Activated CD8-positive, alpha-beta T cell treated with anti-CD3 and anti-CD28 coated beads for 36 hours (primary cell): ENCODE measurements at regions not wholly inside any gene's neighbourhood (a gene's known extent, or its start where the extent isn't known, plus 50 kb on each side); places are given as distances from the start of the nearest gene placed in this dataset.

Experiments used
- ATAC-seq: fragments of 200-7000 bp; cut with Tn5 transposase; one replicate; pipeline ENCODE4 v1.10.0; 2021; ENCODE audit warnings: mild to moderate bottlenecking, moderate library complexity
- CTCF ChIA-PET: fragments of 350-600 bp; sonication (Branson Sonifier 250); formaldehyde crosslinking; loops from one replicate; lab custom pipeline; 2021; ENCODE audit warnings: antibody characterized with exemption; lab: Charles Lee
- POLR2A ChIA-PET: fragments of 350-600 bp; sonication (Branson Sonifier 250); formaldehyde crosslinking; loops from one replicate; lab custom pipeline; 2021; ENCODE audit warnings: antibody characterized with exemption; lab: Charles Lee
- DNase-seq: peaks from one replicate; pipeline ENCODE4 v3.0.0-alpha.2; 2020
- H3K27ac Mint-ChIP-seq: one replicate; pipeline ENCODE4 v1.8.0; 2021; ENCODE audit warnings: mild to moderate bottlenecking, mixed read lengths
- H3K27me3 Mint-ChIP-seq: one replicate; pipeline ENCODE4 v1.8.0; 2021; ENCODE audit warnings: mixed read lengths
- H3K36me3 Mint-ChIP-seq: one replicate; pipeline ENCODE4 v1.8.0; 2021; ENCODE audit warnings: low read depth, mixed read lengths
- H3K4me1 Mint-ChIP-seq: one replicate; pipeline ENCODE4 v1.8.0; 2021; ENCODE audit warnings: low read depth, mixed read lengths
- H3K4me3 Mint-ChIP-seq: one replicate; pipeline ENCODE4 v1.8.0; 2021; ENCODE audit warnings: mild to moderate bottlenecking, moderate library complexity, mixed read lengths
- H3K9me3 Mint-ChIP-seq: one replicate; pipeline ENCODE4 v1.8.0; 2021; ENCODE audit warnings: mixed read lengths
- CTCF ChIP-seq: fragments of 200-600 bp; IDR thresholded peaks from one replicate; pipeline ENCODE4 v1.8.0; 2022; ENCODE audit warnings: antibody characterized with exemption, mild to moderate bottlenecking
- intact Hi-C: fragments of 100-400 bp; cut with micrococcal nuclease; formaldehyde crosslinking; loops from one replicate; pipeline ENCODE4 v1.10.0; 2022

DNA sequence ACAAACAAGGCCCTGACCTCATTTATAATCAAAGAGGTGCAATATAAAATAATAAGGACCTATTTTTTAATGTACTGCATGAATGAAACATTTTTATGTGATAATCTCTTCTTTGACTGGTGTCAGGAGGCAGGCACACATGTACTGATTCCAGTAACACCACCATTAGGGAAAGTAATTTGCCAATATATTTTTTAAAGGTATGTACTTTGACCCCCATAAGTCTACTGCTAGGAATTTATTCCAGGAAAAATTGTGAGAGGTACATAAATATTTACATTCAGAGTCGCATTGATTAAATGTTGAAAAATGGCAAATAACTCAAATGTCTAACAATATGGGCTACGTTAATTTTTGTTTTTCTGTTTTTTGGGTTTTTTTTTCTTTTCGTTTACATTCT lies 325.4 kb upstream of the PRDM1 start:
- peaks cover 13% of the 10 kb centered on the region for H3K27me3 Mint-ChIP-seq
- intact Hi-C loops = no loop called here
- no peaks in the 10 kb centered on the region for H3K9me3 Mint-ChIP-seq
- no peak overlapping the region for H3K27ac Mint-ChIP-seq
- H3K4me3 Mint-ChIP-seq = no peak overlapping the region
- CTCF ChIA-PET = no interaction called here
- POLR2A ChIA-PET = no interaction called here
- H3K4me1 Mint-ChIP-seq = peaks cover 15% of the 10 kb centered on the region
- H3K36me3 Mint-ChIP-seq = no peaks in the 10 kb centered on the region
- ATAC-seq = no peak
- DNase-seq = no peak
- TF ChIP-seq CTCF = no peak

DNA sequence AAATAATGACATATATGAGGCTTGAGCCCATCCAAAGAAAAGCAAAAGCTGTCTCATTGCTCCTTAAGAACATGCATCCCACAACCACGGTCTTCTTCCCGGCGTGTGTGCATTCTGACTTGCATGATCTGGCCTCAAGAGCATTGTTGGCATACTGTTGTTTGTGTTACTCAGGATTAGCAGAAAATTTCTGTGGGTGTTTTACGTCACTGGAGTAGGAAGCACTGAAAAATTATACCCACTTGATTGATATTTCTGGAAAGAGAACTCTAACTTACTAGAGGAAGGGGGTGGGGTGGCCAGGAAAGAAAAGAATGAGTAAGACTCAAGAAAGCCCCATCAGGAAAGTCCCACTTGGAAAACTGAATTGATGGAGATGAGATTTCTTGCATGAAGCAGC lies 326.2 kb upstream of the PRDM1 start:
- CTCF ChIA-PET = no interaction called here
- TF ChIP-seq CTCF = no peak
- DNase-seq (no peak), ATAC-seq (no peak)
- POLR2A ChIA-PET = no interaction called here
- Mint-ChIP-seq H3K27me3 (peaks cover 14% of the 10 kb centered on the region), H3K4me3 (no peak overlapping the region), H3K9me3 (no peaks in the 10 kb centered on the region), H3K4me1 (peaks cover 15% of the 10 kb centered on the region), H3K27ac (no peak overlapping the region), H3K36me3 (no peaks in the 10 kb centered on the region)
- intact Hi-C loops = no loop called here

GRCh38 chr6:105759015-105759414 lies 327.1 kb upstream of the PRDM1 start:
- no peaks in the 10 kb centered on the region for H3K36me3 Mint-ChIP-seq
- ChIA-PET CTCF (no interaction called here), POLR2A (no interaction called here)
- H3K27me3 Mint-ChIP-seq = peaks cover 14% of the 10 kb centered on the region
- ATAC-seq (no peak), DNase-seq (no peak)
- intact Hi-C loops = no loop called here
- H3K27ac Mint-ChIP-seq = no peak overlapping the region
- H3K9me3 Mint-ChIP-seq = no peaks in the 10 kb centered on the region
- H3K4me3 Mint-ChIP-seq = no peak overlapping the region
- no peak for TF ChIP-seq CTCF
- H3K4me1 Mint-ChIP-seq = peaks cover 15% of the 10 kb centered on the region

DNA sequence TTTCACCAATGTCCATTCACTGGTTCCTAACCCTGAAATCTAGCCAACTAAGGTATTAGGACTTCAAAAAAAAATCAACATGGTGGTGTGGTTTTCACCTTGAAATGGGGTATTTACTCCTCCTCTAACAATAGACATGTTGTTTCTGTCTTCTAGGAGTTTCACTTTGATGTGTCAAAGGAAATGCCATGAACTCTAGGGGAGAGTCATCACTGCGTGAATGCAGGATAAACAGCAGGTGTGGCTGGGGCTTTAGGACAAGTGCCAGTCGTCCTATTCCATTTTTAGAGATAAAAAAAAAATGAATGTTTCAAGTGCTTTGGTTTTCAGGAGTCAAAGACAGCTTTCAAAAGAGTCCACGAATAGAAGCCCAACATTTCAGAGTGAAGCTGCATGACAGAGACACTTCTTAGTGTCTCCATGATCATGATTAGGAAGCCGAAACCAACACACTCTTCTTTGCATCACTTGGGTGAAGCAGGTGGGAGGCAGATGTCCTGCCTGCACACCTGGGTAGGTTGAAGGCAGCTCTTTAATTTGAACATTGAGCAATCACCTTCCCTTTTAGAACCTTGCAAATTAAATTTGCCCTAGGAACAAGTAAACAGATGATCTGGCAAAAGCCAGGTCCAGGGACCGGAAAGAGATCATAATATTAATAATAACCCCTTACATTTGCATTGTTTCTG lies 328.5 kb upstream of the PRDM1 start:
- POLR2A ChIA-PET = interaction anchor here (0.6 kb wide), 2 partner anchors 15 to 661 kb away, joined by 3 read pairs; no protein-coding TSS in a partner anchor
- ATAC-seq (peak; percentile 87), DNase-seq (peak; percentile 15)
- intact Hi-C loops = no loop called here
- TF ChIP-seq CTCF = no peak
- peaks cover 10% of the 10 kb centered on the region for H3K27me3 Mint-ChIP-seq
- CTCF ChIA-PET = no interaction called here
- H3K4me3 Mint-ChIP-seq = no peak overlapping the region
- no peaks in the 10 kb centered on the region for H3K36me3 Mint-ChIP-seq
- no peaks in the 10 kb centered on the region for H3K9me3 Mint-ChIP-seq
- H3K4me1 Mint-ChIP-seq = peaks cover 15% of the 10 kb centered on the region
- H3K27ac Mint-ChIP-seq = no peak overlapping the region

DNA sequence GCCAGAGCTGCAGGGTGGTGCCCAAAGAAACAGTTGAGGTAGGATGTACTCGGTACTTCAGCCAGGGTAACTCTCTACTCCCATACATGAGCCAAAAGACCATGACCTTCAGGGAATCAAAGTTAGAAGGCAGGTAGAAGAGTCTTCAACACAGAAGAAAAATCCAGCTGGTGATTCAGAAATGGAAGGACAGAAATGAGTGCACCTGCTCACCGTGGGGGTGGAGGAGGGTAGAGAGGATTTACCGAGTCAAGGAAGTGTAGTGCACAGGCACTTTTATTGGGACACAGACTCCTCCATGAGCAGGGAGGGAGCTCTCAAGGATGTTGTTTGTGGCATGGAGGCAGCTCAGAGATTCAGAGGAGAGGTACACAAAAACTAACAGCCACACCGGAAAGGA lies 330.3 kb upstream of the PRDM1 start:
- Mint-ChIP-seq H3K36me3 (no peaks in the 10 kb centered on the region), H3K27me3 (peaks cover 10% of the 10 kb centered on the region), H3K9me3 (no peaks in the 10 kb centered on the region), H3K27ac (no peak overlapping the region), H3K4me3 (no peak overlapping the region), H3K4me1 (peaks cover 15% of the 10 kb centered on the region)
- ChIA-PET POLR2A (no interaction called here), CTCF (interaction anchor here (1.2 kb wide), 1 partner anchor 19 kb away, joined by 4 read pairs; no protein-coding TSS in a partner anchor)
- no peak for DNase-seq
- no peak for ATAC-seq
- no peak for TF ChIP-seq CTCF
- intact Hi-C loops = no loop called here
